K562 (cell line): ENCODE measurements at regions not wholly inside any gene's neighbourhood (a gene's known extent, or its start where the extent isn't known, plus 50 kb on each side); places are given as distances from the start of the nearest gene placed in this dataset.

Source experiments
- ATAC-seq: fragments of 200-7000 bp; cut with Tn5 transposase; 3 replicates; pipeline ENCODE4 v1.9.1; 2020; ENCODE audit warnings: moderate library complexity
- BruUV-seq: library from RNA; stranded (reverse); fragments of 400-500 nt; replicated peaks from 2 replicates; lab custom pipeline; 2021; lab: Mats Ljungman, UMichigan
- CTCF ChIA-PET: fragments of 300-600 bp; formaldehyde crosslinking; extraction: SDS; loops from one replicate; lab custom pipeline; 2021; ENCODE audit warnings: low intra/inter-chr PET ratio; lab: Yijun Ruan, JAX
- POLR2A ChIA-PET: fragments of 300-600, 350-650 bp; sonication (Branson Sonifier 250); formaldehyde crosslinking; extraction: SDS; loops from one replicate; lab custom pipeline; 2021; ENCODE audit warnings: antibody characterized with exemption, inconsistent platforms; lab: Yijun Ruan, JAX
- DNase-seq, 4 experiments: peaks; one replicate each; pipeline versions ENCODE4 v3.0.0 to v3.0.0-alpha.2; 2011 to 2018; ENCODE audit warnings: low spot score in 3 of 4, mixed read lengths in 3 of 4; ENCODE audit errors: extremely low read depth in 1 of 4
- FAIRE-seq: peaks from 2 replicates; lab custom pipeline; 2011; peaks lifted over from hg19 to GRCh38; lab: Jason Lieb, UNC
- H2AFZ ChIP-seq: 2 replicates; pipeline ENCODE4 v1.6.0; 2011; ENCODE audit warnings: low read depth, low read length, control low read depth, inconsistent platforms
- H3K27ac ChIP-seq: fragments of 200-600 bp; 3 replicates; pipeline ENCODE4 v1.8.0; 2011; ENCODE audit warnings: low read depth, mild to moderate bottlenecking, control low read depth, inconsistent platforms, low read length, moderate library complexity, mixed read lengths; ENCODE audit errors: extremely low read depth
- H3K27me3 ChIP-seq, 2 experiments: fragments of 300-600 bp in 1 of 2; 2 replicates in 1 of 2; 3 replicates in 1 of 2; pipeline versions ENCODE4 v1.6.0 to v1.8.0; 2011; ENCODE audit warnings: inconsistent platforms in 2 of 2, low read length in 2 of 2, mild to moderate bottlenecking in 1 of 2, mixed read lengths in 1 of 2, moderate library complexity in 1 of 2; ENCODE audit not compliant: control insufficient read depth in 2 of 2, insufficient read depth in 2 of 2
- H3K36me3 ChIP-seq: fragments of 300-600 bp; 3 replicates; pipeline ENCODE4 v1.8.0; 2011; ENCODE audit warnings: mild to moderate bottlenecking, low read length, inconsistent platforms; ENCODE audit not compliant: control insufficient read depth, insufficient read depth
- H3K4me1 ChIP-seq, 2 experiments: fragments of 200-600 bp in 1 of 2; replicated peaks in 1 of 2; 2 replicates in 1 of 2; 3 replicates in 1 of 2; pipeline versions ENCODE4 v1.5.1 to v1.8.0; 2011; ENCODE audit warnings: inconsistent platforms in 2 of 2, low read length in 2 of 2, mild to moderate bottlenecking in 1 of 2, mixed read lengths in 1 of 2, moderate library complexity in 1 of 2; ENCODE audit not compliant: control insufficient read depth in 2 of 2, insufficient read depth in 2 of 2
- H3K4me2 ChIP-seq: 2 replicates; pipeline ENCODE4 v1.6.1; 2011; ENCODE audit warnings: low read length, control low read depth, inconsistent platforms, mixed read lengths; ENCODE audit not compliant: insufficient read depth
- H3K4me3 ChIP-seq: fragments of 200-600 bp; sonication (generic), shearing (Covaris generic); 2 replicates; pipeline ENCODE4 v1.5.1; 2016; ENCODE audit warnings: control low read depth, inconsistent platforms
- H3K79me2 ChIP-seq: fragments of 200-600 bp; 3 replicates; pipeline ENCODE4 v1.8.0; 2011; ENCODE audit warnings: low read length, inconsistent platforms; ENCODE audit not compliant: control insufficient read depth, insufficient read depth
- H3K9ac ChIP-seq, 2 experiments: 2 replicates each; pipeline versions ENCODE4 v1.6.0 to v1.6.1; 2011; ENCODE audit warnings: low read depth in 2 of 2, low read length in 2 of 2, control low read depth in 1 of 2, inconsistent platforms in 1 of 2, mild to moderate bottlenecking in 1 of 2, mixed read lengths in 1 of 2; ENCODE audit not compliant: insufficient read depth in 1 of 2
- H3K9me1 ChIP-seq: one replicate; pipeline ENCODE4 v1.6.0; 2011; ENCODE audit warnings: inconsistent platforms, mild to moderate bottlenecking, low read length, moderate library complexity; ENCODE audit not compliant: control insufficient read depth, insufficient read depth
- H3K9me3 ChIP-seq: replicated peaks from 2 replicates; pipeline ENCODE4 v1.5.1; 2011; ENCODE audit warnings: low read depth, low read length, inconsistent platforms; ENCODE audit not compliant: control insufficient read depth, insufficient read depth
- H4K20me1 ChIP-seq: replicated peaks from 2 replicates; pipeline ENCODE4 v1.6.1; 2011; ENCODE audit warnings: low read length, inconsistent platforms, mixed read lengths; ENCODE audit not compliant: control insufficient read depth, insufficient read depth
- HNRNPK ChIP-seq: fragments of 200-400 bp; formaldehyde crosslinking; IDR thresholded peaks from one replicate; pipeline ENCODE4 v1.6.1; 2018; ENCODE audit warnings: mild to moderate bottlenecking, low read depth, low read length; ENCODE audit not compliant: poor library complexity, severe bottlenecking
- HNRNPLL ChIP-seq: fragments of 200-400 bp; formaldehyde crosslinking; IDR thresholded peaks from 2 replicates; pipeline ENCODE4 v1.6.1; 2017; ENCODE audit warnings: low read length, low read depth, mild to moderate bottlenecking; ENCODE audit not compliant: poor library complexity, severe bottlenecking
- PHB2 ChIP-seq: fragments of 450-650 bp; IDR thresholded peaks from 2 replicates; pipeline ENCODE4 v1.6.1; 2017; ENCODE audit warnings: low read depth
- PHF20 ChIP-seq: fragments of 450-650 bp; IDR thresholded peaks from 2 replicates; pipeline ENCODE4 v1.6.1; 2018; ENCODE audit not compliant: partially characterized antibody
- ZKSCAN3 ChIP-seq: fragments of 250-450 bp; sonication (Bioruptor Pico); IDR thresholded peaks from 2 replicates; pipeline ENCODE4 v1.4.0; 2020
- WGBS: fragments of 100-300 bp; shearing (Covaris generic); methylation state at CpG from one replicate; pipeline ENCODE4 v1.1.6; 2016; ENCODE audit warnings: low coverage, mixed read lengths; ENCODE audit not compliant: insufficient coverage; ENCODE audit errors: missing lambda C conversion rate; 5-methylcytosine and 5-hydroxymethylcytosine counted together
- in situ Hi-C: fragments of 300-500 bp; cut with MboI; formaldehyde crosslinking; loops from 4 replicates; pipeline ENCODE4 v1.15.0; 2018; ENCODE audit warnings: inconsistent platforms, mixed read lengths
- intact Hi-C: fragments of 100-400 bp; cut with micrococcal nuclease; formaldehyde crosslinking; loops from 2 replicates; pipeline ENCODE4 v1.14.2; 2022
- TF ChIP-seq, protein P1 (sequence below): fragments of 450-650 bp; IDR thresholded peaks from 2 replicates; pipeline ENCODE4 v1.7.0; 2016; ENCODE audit warnings: borderline replicate concordance
- TF ChIP-seq, protein P2 (sequence below), 2 experiments: fragments of 450-650 bp; IDR thresholded peaks; 2 replicates each; pipeline ENCODE4 v1.6.1; 2016; ENCODE audit warnings: mild to moderate bottlenecking in 2 of 2, borderline replicate concordance in 1 of 2, low read depth in 1 of 2, moderate library complexity in 1 of 2
- TF ChIP-seq, protein P3 (sequence below): fragments of 250-450 bp; sonication (Bioruptor Pico); IDR thresholded peaks from 2 replicates; pipeline ENCODE4 v1.8.0; 2021; ENCODE audit warnings: borderline replicate concordance, mild to moderate bottlenecking, moderate library complexity; ENCODE audit not compliant: poor library complexity, severe bottlenecking
- TF ChIP-seq, protein P4 (sequence below): fragments of 450-650 bp; IDR thresholded peaks from 2 replicates; pipeline ENCODE4 v1.6.1; 2014; ENCODE audit warnings: low read depth, mild to moderate bottlenecking, moderate library complexity, borderline replicate concordance

DNA sequence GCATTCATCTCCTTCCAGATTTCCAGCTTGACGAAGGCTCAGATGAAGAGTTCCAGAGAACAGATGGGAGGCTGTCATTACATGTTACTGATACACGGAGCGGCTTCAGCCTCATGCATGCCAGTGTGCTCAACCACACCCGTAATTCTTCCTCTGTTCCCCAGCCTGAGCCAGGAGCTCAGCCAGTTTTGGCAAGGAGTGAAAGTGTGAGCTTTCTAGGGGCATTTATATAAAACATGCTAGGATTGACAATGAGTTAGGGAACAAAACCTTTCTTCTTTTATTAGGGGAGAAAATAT is 290.4 kb upstream of the PLXNA2 start (continued):
- TF ChIP-seq, protein P1, sequence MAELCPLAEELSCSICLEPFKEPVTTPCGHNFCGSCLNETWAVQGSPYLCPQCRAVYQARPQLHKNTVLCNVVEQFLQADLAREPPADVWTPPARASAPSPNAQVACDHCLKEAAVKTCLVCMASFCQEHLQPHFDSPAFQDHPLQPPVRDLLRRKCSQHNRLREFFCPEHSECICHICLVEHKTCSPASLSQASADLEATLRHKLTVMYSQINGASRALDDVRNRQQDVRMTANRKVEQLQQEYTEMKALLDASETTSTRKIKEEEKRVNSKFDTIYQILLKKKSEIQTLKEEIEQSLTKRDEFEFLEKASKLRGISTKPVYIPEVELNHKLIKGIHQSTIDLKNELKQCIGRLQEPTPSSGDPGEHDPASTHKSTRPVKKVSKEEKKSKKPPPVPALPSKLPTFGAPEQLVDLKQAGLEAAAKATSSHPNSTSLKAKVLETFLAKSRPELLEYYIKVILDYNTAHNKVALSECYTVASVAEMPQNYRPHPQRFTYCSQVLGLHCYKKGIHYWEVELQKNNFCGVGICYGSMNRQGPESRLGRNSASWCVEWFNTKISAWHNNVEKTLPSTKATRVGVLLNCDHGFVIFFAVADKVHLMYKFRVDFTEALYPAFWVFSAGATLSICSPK = no peak
- TF ChIP-seq PHF20 = no peak

DNA sequence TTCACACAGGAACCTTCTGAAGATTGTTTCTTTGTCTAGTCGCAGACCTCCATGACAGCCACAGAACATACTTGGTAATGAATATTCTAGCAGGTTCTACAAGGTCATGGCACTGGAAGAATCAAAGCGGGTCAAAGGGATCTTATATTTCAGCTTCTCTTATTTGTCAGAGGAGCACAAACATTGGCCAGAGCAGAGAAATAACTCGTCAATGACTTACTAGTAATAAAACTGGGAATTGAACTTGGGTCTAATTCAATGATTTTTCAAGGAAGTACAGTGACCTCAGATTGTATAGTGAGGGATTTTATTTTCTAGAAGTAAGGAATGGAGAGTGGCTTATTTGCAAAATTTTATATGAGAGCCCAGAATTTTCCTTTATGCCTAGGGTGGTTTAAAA is 290.8 kb upstream of the PLXNA2 start:
- ChIA-PET POLR2A (interaction anchor here (0.7 kb wide), 1 partner anchor 60 kb away, joined by 3 read pairs; no protein-coding TSS in a partner anchor), CTCF (no interaction called here)
- WGBS = 2% methylated on average over 3 of the region's 3 CpGs
- H3K9me3 ChIP-seq = no peaks in the 10 kb centered on the region
- no TSS peak for BruUV-seq
- intact Hi-C loops = no loop called here
- H4K20me1 ChIP-seq = no peaks in the 10 kb centered on the region
- H3K4me3 ChIP-seq = no peak overlapping the region
- peaks cover 0 to 13% of the 10 kb centered on the region in 2 experiments; a peak in 3 of 5 replicates for H3K27me3 ChIP-seq
- DNase-seq (no peak), FAIRE-seq (no peak), ATAC-seq (no peak)
- no peaks in the 10 kb centered on the region for H3K36me3 ChIP-seq
- H3K4me2 ChIP-seq = no peak overlapping the region
- H3K9ac ChIP-seq = no peak overlapping the region
- H3K27ac ChIP-seq = no peak overlapping the region
- in situ Hi-C loops = no loop called here
- H3K79me2 ChIP-seq = no peaks in the 10 kb centered on the region
- no peaks in the 10 kb centered on the region; a peak in 1 of 5 replicates for H3K4me1 ChIP-seq
- no peak overlapping the region for H2AFZ ChIP-seq
- no peaks in the 10 kb centered on the region for H3K9me1 ChIP-seq
- TF ChIP-seq HNRNPK (no peak), ZKSCAN3 (no peak), HNRNPLL (no peak), PHB2 (no peak)
- TF ChIP-seq, protein P2, sequence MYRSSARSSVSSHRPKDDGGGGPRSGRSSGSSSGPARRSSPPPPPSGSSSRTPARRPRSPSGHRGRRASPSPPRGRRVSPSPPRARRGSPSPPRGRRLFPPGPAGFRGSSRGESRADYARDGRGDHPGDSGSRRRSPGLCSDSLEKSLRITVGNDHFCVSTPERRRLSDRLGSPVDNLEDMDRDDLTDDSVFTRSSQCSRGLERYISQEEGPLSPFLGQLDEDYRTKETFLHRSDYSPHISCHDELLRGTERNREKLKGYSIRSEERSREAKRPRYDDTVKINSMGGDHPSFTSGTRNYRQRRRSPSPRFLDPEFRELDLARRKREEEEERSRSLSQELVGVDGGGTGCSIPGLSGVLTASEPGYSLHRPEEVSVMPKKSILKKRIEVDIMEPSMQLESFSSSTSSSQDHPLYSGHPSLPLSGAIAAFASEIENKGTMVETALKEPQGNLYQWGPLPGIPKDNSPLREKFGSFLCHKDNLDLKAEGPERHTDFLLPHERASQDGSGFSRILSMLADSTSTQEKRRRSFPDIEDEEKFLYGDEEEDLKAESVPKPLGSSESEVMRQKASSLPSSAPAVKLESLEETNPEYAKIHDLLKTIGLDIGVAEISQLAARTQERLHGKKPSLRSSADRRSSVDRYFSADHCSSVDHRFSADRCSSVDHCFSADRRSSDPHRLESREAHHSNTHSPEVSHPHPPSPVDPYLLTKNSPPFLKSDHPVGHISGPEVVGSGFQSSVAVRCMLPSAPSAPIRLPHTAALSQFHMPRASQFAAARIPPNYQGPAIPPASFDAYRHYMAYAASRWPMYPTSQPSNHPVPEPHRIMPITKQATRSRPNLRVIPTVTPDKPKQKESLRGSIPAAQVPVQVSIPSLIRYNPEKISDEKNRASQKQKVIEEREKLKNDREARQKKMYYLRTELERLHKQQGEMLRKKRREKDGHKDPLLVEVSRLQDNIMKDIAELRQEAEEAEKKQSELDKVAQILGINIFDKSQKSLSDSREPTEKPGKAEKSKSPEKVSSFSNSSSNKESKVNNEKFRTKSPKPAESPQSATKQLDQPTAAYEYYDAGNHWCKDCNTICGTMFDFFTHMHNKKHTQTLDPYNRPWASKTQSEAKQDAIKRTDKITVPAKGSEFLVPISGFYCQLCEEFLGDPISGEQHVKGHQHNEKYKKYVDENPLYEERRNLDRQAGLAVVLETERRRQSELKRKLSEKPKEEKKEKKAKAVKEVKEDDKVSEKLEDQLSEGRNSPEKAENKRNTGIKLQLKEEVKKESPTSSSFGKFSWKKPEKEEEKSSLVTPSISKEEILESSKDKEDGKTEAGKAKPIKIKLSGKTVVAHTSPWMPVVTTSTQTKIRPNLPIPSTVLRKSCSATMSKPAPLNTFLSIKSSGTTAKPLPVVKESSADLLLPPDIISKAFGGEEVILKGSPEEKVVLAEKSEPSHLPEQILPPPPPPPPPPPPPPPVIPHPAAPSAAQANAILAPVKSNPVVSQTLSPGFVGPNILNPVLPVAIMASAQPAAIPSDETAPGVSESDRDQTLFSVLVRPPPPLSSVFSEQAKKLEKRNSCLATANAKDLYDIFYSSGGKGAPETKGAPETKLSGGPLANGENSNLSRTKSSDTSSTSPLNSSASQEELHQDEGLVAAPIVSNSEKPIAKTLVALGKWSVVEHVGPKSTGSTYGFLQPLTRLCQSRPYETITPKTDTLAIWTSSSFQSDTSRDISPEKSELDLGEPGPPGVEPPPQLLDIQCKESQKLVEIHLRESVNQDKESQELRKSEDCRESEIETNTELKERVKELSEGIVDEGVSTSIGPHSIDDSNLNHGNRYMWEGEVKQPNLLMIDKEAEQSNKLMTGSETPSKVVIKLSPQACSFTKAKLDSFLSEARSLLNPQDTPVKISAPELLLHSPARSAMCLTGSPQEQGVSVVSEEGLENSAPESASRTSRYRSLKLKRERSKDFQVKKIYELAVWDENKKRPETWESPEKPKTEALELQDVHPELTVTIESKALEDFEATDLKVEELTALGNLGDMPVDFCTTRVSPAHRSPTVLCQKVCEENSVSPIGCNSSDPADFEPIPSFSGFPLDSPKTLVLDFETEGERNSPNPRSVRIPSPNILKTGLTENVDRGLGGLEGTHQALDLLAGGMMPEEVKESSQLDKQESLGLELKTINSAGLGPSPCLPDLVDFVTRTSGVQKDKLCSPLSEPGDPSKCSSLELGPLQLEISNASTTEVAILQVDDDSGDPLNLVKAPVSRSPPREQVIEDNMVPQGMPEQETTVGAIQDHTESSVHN (IDR thresholded peaks at IDR 0.05; ENCODE audit: borderline replicate concordance in 1 of 2, low read depth in 1 of 2) = no peak
- TF ChIP-seq, protein P3, sequence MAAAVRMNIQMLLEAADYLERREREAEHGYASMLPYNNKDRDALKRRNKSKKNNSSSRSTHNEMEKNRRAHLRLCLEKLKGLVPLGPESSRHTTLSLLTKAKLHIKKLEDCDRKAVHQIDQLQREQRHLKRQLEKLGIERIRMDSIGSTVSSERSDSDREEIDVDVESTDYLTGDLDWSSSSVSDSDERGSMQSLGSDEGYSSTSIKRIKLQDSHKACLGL (CRISPR knock-in tag) = no peak
- TF ChIP-seq, protein P4, sequence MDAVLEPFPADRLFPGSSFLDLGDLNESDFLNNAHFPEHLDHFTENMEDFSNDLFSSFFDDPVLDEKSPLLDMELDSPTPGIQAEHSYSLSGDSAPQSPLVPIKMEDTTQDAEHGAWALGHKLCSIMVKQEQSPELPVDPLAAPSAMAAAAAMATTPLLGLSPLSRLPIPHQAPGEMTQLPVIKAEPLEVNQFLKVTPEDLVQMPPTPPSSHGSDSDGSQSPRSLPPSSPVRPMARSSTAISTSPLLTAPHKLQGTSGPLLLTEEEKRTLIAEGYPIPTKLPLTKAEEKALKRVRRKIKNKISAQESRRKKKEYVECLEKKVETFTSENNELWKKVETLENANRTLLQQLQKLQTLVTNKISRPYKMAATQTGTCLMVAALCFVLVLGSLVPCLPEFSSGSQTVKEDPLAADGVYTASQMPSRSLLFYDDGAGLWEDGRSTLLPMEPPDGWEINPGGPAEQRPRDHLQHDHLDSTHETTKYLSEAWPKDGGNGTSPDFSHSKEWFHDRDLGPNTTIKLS = no peak
